ENCODE measurements at regions not wholly inside any gene's neighbourhood (a gene's known extent, or its start where the extent isn't known, plus 50 kb on each side); places are given as distances from the start of the nearest gene placed in this dataset.
"Not testable (repeated sequence)": the region's sequence is repeated elsewhere in the genome, so short reads cannot be mapped to it uniquely, and the experiment has no call there.

DNA sequence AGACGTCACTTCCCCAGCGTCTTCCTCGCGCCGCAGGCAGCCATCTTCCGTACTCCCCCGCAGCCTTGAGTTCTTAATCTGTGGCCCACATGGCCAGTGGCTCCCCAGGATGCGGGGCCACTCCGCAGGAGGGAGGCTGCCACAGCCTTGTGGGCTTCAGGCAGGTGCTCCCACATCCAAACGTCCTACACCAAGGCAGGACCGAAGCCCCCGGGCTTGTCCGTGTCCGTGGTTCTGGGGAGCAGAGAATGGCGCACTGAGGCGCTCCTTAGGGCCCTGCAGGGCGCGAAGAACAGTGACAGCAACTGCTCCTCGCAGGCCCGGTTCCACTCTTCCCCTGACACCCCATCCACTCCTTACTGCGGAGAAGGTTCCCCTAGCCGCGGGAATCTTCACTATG is 755.8 kb downstream of the PRIM2 start:
- DNase-seq (ENCODE audit: low spot score): no peak
- TF ChIP-seq, protein P1, sequence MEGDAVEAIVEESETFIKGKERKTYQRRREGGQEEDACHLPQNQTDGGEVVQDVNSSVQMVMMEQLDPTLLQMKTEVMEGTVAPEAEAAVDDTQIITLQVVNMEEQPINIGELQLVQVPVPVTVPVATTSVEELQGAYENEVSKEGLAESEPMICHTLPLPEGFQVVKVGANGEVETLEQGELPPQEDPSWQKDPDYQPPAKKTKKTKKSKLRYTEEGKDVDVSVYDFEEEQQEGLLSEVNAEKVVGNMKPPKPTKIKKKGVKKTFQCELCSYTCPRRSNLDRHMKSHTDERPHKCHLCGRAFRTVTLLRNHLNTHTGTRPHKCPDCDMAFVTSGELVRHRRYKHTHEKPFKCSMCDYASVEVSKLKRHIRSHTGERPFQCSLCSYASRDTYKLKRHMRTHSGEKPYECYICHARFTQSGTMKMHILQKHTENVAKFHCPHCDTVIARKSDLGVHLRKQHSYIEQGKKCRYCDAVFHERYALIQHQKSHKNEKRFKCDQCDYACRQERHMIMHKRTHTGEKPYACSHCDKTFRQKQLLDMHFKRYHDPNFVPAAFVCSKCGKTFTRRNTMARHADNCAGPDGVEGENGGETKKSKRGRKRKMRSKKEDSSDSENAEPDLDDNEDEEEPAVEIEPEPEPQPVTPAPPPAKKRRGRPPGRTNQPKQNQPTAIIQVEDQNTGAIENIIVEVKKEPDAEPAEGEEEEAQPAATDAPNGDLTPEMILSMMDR (IDR thresholded peaks at IDR 0.05; ENCODE audit: extremely low read depth, insufficient read depth, missing control alignments): no peak
- in situ Hi-C loops (cut with MboI; ENCODE audit: low pct_unique_long_range_greater_than_20kb, low sequenced_read_pairs, unreplicated experiment): no loop called here

DNA sequence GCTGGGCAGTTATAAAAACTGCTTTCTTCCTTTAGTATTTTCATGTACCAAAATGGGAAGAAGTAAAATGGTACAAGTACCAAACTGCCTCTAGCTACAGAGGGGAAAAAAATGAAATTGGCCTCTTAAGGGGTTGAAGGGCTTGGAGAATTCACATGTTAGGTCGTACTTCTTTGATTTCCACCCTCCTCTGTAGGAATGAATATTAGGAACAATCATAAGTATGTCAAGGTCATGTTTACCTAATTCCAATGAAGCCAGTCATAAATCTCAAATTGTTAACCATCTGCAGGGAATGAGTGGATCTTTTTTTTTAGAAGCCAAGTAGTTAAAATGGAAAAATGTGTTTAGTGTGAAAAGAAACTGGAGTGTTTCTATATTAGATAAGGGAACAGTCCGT is 772.6 kb downstream of the PRIM2 start:
- in situ Hi-C loops (cut with MboI; ENCODE audit: low pct_unique_long_range_greater_than_20kb, low sequenced_read_pairs, unreplicated experiment); DNase-seq (ENCODE audit: low spot score): not testable (repeated sequence)

DNA sequence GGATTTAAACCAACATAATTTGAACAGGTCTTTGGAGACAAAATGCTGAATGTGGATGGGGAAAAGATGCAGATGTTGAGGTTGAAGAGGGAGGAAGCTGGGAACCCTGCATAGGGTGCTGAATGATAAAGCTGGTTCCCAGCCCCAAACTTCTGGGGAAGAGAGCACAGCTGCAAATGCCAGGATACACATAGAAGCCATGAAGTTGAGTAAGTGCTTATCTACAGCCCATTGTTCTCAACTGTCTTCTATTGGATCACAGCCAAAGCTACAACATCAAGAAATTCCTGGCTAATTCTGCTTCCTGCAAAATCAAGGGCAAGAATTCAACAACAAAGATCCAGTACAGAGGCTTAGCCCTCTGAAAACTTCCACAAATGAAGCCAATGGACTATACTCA is 779.8 kb downstream of the PRIM2 start:
- DNase-seq (ENCODE audit: low spot score); in situ Hi-C loops (cut with MboI; ENCODE audit: low pct_unique_long_range_greater_than_20kb, low sequenced_read_pairs, unreplicated experiment): not testable (repeated sequence)

DNA sequence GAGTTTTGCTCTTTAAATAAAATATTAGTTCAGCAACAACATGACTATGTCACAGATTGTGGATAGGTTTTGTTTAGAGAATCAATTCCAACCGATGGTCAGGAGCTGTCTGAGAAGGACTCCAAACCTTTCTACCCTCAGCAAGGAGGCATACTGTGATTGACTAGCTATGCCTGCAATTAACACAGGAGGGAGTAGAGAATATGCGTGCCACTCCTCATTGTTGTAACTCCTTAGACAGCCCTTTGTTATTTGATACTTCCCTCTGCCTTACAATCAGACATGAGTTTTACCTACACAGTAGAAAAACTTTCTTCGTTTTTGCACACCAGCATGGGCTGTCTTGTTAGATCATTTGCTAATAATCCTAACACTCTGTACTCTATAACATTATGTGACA is 796.5 kb downstream of the PRIM2 start:
- TF ChIP-seq, protein P1 (IDR thresholded peaks at IDR 0.05; ENCODE audit: extremely low read depth, insufficient read depth, missing control alignments): no peak
- in situ Hi-C loops (cut with MboI; ENCODE audit: low pct_unique_long_range_greater_than_20kb, low sequenced_read_pairs, unreplicated experiment): no loop called here
- no peak for DNase-seq (ENCODE audit: low spot score)

DNA sequence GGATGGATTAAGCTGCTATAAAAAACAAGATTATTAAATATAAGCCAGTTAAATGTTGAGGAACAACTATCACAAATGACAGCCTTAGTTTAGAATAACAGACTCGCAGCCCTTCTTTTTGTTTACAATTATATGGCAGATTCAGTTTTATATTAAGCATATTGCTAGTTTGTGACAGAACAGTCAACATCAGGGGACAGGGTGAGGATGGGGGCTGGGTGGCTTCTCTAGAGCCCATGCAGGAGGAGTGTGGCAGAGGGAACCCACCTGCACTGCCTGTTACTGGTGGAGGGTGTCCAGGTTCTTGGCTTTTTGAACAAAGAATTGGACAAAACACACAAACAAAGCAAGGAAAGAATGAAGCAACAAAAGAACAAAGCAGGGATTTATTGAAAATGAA is 799.7 kb downstream of the PRIM2 start:
- in situ Hi-C loops (cut with MboI; ENCODE audit: low pct_unique_long_range_greater_than_20kb, low sequenced_read_pairs, unreplicated experiment): not testable (repeated sequence)

DNA sequence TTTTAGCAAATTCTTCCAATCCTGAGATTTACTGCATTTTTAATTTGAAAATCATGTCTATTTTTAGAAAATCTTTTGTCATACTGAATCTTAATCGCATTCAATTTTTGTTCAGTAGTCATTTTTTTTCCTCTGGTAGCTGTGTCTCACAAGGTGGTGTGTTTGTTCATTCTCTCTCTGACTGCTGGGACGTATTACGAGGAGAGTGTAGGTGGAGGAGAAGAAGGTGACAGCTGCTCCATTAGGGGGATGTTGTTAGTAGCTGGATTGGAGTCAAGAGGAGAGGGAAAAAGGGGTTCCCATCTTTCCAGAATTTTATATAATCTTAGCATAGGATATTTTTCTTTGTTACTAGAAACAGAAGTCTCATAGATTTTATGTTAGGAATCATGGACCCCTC is 804.2 kb downstream of the PRIM2 start:
- in situ Hi-C loops (cut with MboI; ENCODE audit: low pct_unique_long_range_greater_than_20kb, low sequenced_read_pairs, unreplicated experiment): not testable (repeated sequence)

More for the DNA sequence above, 799.7 kb downstream of the PRIM2 start:
- not testable (repeated sequence) for DNase-seq (ENCODE audit: low spot score)

DNA sequence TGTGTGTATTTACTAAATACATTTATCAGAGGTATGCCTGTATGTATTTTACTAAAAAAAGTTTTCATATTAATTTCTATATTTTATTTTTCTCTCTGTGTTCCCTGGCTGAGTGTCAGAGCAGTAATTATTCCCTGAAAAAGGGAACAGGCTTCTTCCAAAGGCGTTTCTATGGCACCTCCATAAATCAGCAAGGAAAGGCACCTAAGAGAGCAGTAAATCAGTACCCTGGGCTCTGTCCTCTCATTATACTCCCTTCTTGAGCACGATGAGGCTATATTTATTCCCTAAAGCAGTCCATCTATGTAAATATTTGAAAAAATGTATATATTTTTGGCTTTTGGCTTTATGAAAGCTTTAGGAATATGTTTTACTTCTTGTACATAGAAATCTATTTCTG is 806.3 kb downstream of the PRIM2 start:
- in situ Hi-C loops (cut with MboI; ENCODE audit: low pct_unique_long_range_greater_than_20kb, low sequenced_read_pairs, unreplicated experiment); DNase-seq (ENCODE audit: low spot score): not testable (repeated sequence)

More for the DNA sequence above, 804.2 kb downstream of the PRIM2 start:
- DNase-seq (ENCODE audit: low spot score): not testable (repeated sequence)

DNA sequence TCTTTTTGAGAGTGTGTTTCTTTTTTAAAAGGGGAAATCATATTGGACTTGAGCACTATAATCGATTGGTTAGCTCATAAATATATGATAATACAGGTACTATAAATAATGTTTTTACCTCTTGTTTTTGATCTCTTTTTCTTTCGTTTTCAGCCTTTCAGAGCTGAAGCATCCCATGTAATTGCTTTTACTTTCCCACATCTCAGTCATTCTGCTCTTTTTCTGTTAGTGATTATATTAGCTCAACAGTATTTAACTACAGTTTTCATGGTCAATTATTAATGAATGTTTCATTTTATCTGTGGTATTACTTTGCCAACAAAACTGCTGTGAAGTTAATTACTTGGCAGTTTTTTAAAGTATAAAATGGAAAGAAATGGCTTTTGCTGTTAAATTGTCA is 811.1 kb downstream of the PRIM2 start:
- DNase-seq (ENCODE audit: low spot score); in situ Hi-C loops (cut with MboI; ENCODE audit: low pct_unique_long_range_greater_than_20kb, low sequenced_read_pairs, unreplicated experiment): not testable (repeated sequence)

DNA sequence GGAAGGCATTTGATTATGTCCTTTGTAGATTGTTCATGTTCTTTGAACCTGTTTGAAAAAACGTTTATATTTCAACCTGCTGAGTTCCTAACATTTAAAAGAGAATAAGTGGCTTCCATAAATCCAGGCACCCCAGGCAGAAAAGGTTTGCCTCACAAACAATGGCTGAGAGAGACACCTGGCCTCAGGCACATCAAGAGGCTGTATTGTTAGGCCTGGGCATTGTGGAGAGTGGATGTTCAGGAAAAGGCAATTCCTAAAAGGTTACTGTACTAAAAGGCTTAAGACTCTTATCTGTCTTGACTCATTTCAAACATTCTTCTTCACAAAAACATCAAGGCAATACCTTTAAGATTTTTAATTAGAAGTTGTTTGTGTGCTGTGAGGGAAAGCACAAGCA is 811.7 kb downstream of the PRIM2 start:
- DNase-seq (ENCODE audit: low spot score); in situ Hi-C loops (cut with MboI; ENCODE audit: low pct_unique_long_range_greater_than_20kb, low sequenced_read_pairs, unreplicated experiment): not testable (repeated sequence)

DNA sequence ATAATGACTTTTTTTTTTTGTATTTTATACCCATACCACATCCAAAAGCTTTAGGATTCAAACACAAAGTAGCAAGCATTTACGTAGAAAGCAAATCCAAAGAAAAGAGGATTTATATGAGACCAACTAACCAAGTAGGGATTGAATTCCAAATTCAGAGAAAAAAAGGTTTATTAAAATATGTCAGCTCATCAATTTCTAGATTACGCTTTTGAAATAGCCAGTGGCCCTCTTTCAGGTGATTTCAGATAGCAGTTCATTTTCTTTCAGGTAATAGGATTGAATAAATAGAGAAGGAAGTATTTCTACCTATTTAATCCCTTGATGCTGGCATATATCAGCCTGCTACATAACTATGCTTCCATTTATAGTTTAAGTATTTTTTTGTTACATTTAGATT is 822.3 kb downstream of the PRIM2 start:
- in situ Hi-C loops (cut with MboI; ENCODE audit: low pct_unique_long_range_greater_than_20kb, low sequenced_read_pairs, unreplicated experiment); DNase-seq (ENCODE audit: low spot score): not testable (repeated sequence)

DNA sequence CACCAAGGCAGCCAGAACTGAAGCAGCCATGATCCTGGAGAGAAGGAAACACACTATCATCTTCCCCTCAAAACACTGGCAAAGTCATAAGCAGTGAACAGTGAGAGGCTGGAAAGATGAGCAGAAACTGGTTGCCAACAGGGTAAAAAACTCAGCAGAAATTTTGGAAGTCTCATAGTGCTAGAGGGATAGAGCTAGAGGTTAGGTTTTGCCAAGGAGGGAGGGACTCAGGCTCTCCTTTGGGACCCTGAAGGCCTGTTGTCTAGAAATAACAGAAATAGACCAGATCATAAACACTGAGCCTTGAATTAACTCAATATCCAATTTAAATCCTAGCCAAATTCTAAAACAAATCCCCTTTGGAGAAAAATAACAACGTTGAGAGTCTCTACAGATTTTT is 853.6 kb downstream of the PRIM2 start:
- DNase-seq (ENCODE audit: low spot score); in situ Hi-C loops (cut with MboI; ENCODE audit: low pct_unique_long_range_greater_than_20kb, low sequenced_read_pairs, unreplicated experiment): not testable (repeated sequence)

DNA sequence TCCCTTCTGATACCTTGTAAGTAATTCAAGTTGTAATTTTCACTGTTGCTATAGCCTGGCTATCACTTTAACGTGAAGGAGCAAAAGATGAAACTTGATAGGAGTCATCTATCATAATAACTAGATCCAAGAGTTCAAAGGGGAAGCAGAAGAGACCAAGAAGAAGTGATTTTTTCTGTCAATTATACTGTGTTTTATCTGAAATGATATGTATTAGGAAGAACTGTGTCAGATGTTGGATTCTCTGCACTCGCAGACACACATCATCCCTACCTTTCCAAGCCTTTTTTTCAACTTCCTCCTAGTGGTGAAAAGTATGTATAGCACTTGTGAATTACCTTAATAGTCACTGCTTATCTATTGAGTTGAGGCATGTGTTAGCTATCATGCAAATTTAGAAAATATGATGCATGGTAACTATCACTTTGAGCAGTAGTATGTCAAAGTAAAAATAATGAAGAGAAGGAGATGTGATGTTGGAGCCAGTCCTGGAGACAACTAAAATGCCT is 864.2 kb downstream of the PRIM2 start:
- in situ Hi-C loops (cut with MboI; ENCODE audit: low pct_unique_long_range_greater_than_20kb, low sequenced_read_pairs, unreplicated experiment); DNase-seq (ENCODE audit: low spot score): not testable (repeated sequence)

DNA sequence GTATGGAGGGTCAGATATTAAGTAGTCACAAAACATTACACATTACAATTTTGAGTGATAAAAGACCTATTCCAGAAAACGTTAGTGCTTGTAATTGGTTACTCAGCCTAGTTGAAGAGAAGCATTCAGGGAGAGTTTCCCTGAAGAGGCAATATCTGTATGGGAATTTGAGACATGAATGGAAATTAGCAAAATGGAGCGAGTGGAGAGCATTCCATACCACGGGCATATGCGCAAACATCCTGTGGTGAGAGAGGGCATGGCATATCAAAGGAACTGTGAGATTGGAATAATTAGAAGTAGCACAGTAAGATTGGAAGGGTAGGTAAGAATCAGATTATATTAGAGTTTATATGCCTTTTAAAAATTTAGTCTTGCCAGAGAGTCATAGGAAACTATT is 867.9 kb downstream of the PRIM2 start:
- DNase-seq (ENCODE audit: low spot score); in situ Hi-C loops (cut with MboI; ENCODE audit: low pct_unique_long_range_greater_than_20kb, low sequenced_read_pairs, unreplicated experiment): not testable (repeated sequence)

DNA sequence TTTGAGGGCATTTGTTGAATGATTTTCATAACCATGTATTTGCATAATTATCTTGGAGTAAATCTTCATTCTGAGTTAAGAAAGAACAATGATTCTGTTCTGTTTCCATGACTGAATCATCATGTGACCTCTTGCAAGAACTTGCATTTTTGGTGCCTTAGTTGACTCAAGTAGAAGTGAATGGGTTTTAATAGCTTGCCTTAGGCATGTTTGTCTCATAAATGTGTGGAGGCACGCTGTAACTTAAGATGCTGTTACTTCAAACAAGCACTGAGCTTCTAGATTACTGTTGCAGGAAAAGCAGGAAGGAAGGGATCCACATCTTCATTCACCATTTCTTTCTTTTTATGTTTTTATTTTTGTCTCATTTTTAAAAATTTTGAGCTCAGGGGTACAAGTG is 875.8 kb downstream of the PRIM2 start:
- DNase-seq (ENCODE audit: low spot score); in situ Hi-C loops (cut with MboI; ENCODE audit: low pct_unique_long_range_greater_than_20kb, low sequenced_read_pairs, unreplicated experiment): not testable (repeated sequence)
